Mesenchymal stem cell (in vitro differentiated cells and primary cell): ENCODE measurements at regions not wholly inside any gene's neighbourhood (a gene's known extent, or its start where the extent isn't known, plus 50 kb on each side); places are given as distances from the start of the nearest gene placed in this dataset.
"Not testable (repeated sequence)": the region's sequence is repeated elsewhere in the genome, so short reads cannot be mapped to it uniquely, and the experiment has no call there.

Source experiments
- DNase-seq: peaks from one replicate; pipeline ENCODE4 v3.0.0-alpha.2; 2013
- H2AFZ ChIP-seq: one replicate; pipeline ENCODE4 v1.6.1; 2013; ENCODE audit warnings: low read depth, mild to moderate bottlenecking, control low read depth, inconsistent platforms, low read length, moderate library complexity
- H2AK5ac ChIP-seq: 2 replicates; pipeline ENCODE4 v1.6.1; 2013; ENCODE audit warnings: low read length, moderate library complexity, mild to moderate bottlenecking, inconsistent platforms; ENCODE audit not compliant: severe bottlenecking
- H2BK120ac ChIP-seq: one replicate; pipeline ENCODE4 v1.6.1; 2013; ENCODE audit warnings: low read depth, mild to moderate bottlenecking, inconsistent platforms, low read length, moderate library complexity
- H2BK12ac ChIP-seq, 2 experiments: one replicate each; pipeline ENCODE4 v1.6.1; 2013; ENCODE audit warnings: inconsistent platforms in 2 of 2, low read length in 2 of 2, mild to moderate bottlenecking in 2 of 2, moderate library complexity in 2 of 2, control low read depth in 1 of 2
- H2BK15ac ChIP-seq: one replicate; pipeline ENCODE4 v1.6.1; 2013; ENCODE audit warnings: mild to moderate bottlenecking, low read depth, inconsistent platforms; ENCODE audit not compliant: poor library complexity, severe bottlenecking
- H2BK5ac ChIP-seq: 2 replicates; pipeline ENCODE4 v1.6.1; 2013; ENCODE audit warnings: low read depth, mild to moderate bottlenecking, low read length, control low read depth, inconsistent platforms; ENCODE audit not compliant: poor library complexity, severe bottlenecking
- H3K14ac ChIP-seq, 2 experiments: one replicate each; pipeline ENCODE4 v1.6.1; 2013; ENCODE audit warnings: inconsistent platforms in 2 of 2, low read length in 2 of 2, control low read depth in 1 of 2, mild to moderate bottlenecking in 1 of 2, moderate library complexity in 1 of 2
- H3K18ac ChIP-seq, 2 experiments: one replicate each; pipeline ENCODE4 v1.6.1; 2013; ENCODE audit warnings: inconsistent platforms in 2 of 2, low read length in 2 of 2, control low read depth in 1 of 2, low read depth in 1 of 2, mild to moderate bottlenecking in 1 of 2
- H3K23ac ChIP-seq, 2 experiments: one replicate each; pipeline ENCODE4 v1.6.1; 2013; ENCODE audit warnings: inconsistent platforms in 2 of 2, low read length in 2 of 2, mild to moderate bottlenecking in 2 of 2, moderate library complexity in 2 of 2, control low read depth in 1 of 2
- H3K27ac ChIP-seq: 2 replicates; pipeline ENCODE4 v1.5.1; 2013; ENCODE audit warnings: mild to moderate bottlenecking, moderate library complexity, low read length, control low read depth, inconsistent platforms; ENCODE audit not compliant: poor library complexity, severe bottlenecking
- H3K27me3 ChIP-seq, 2 experiments: 2 replicates each; pipeline versions ENCODE4 v1.6.1 to v1.7.0; 2013; ENCODE audit warnings: low read length in 2 of 2, mild to moderate bottlenecking in 2 of 2, moderate library complexity in 2 of 2, control low read depth in 1 of 2, inconsistent platforms in 1 of 2; ENCODE audit not compliant: control insufficient read depth in 1 of 2, insufficient read depth in 1 of 2
- H3K36me3 ChIP-seq, 2 experiments: 2 replicates each; pipeline versions ENCODE4 v1.6.1 to v1.7.0; 2013; ENCODE audit warnings: low read length in 2 of 2, control low read depth in 1 of 2, inconsistent platforms in 1 of 2, low read depth in 1 of 2, mild to moderate bottlenecking in 1 of 2; ENCODE audit not compliant: insufficient read depth in 2 of 2, control insufficient read depth in 1 of 2
- H3K4ac ChIP-seq, 2 experiments: one replicate each; pipeline ENCODE4 v1.6.1; 2013; ENCODE audit warnings: inconsistent platforms in 2 of 2, low read length in 2 of 2, mild to moderate bottlenecking in 2 of 2, moderate library complexity in 2 of 2, control low read depth in 1 of 2, low read depth in 1 of 2
- H3K4me1 ChIP-seq: 2 replicates; pipeline ENCODE4 v1.6.1; 2013; ENCODE audit warnings: low read depth, low read length, control low read depth; ENCODE audit not compliant: control insufficient read depth, insufficient read depth
- H3K4me2 ChIP-seq: 2 replicates; pipeline ENCODE4 v1.6.1; 2013; ENCODE audit warnings: low read length, mild to moderate bottlenecking, inconsistent platforms; ENCODE audit not compliant: poor library complexity, severe bottlenecking
- H3K4me3 ChIP-seq, 2 experiments: 2 replicates each; pipeline versions ENCODE4 v1.5.1 to v1.7.0; 2013; ENCODE audit warnings: low read length in 2 of 2, mild to moderate bottlenecking in 2 of 2, control low read depth in 1 of 2, low read depth in 1 of 2; ENCODE audit not compliant: insufficient read depth in 1 of 2
- H3K79me1 ChIP-seq: replicated peaks from 2 replicates; pipeline ENCODE4 v1.6.1; 2013; ENCODE audit warnings: mild to moderate bottlenecking, control low read depth, low read length, inconsistent platforms; ENCODE audit not compliant: poor library complexity, severe bottlenecking
- H3K9ac ChIP-seq: 2 replicates; pipeline ENCODE4 v1.7.0; 2013; ENCODE audit warnings: mild to moderate bottlenecking, low read length, moderate library complexity
- H3K9me3 ChIP-seq: 2 replicates; pipeline ENCODE4 v1.7.0; 2013; ENCODE audit warnings: mild to moderate bottlenecking, low read length; ENCODE audit not compliant: control insufficient read depth
- H4K8ac ChIP-seq: one replicate; pipeline ENCODE4 v1.6.1; 2013; ENCODE audit warnings: inconsistent platforms, mild to moderate bottlenecking, low read length, moderate library complexity
- H4K91ac ChIP-seq: one replicate; pipeline ENCODE4 v1.6.1; 2013; ENCODE audit warnings: mild to moderate bottlenecking, low read length, inconsistent platforms
- WGBS: methylation state at CpG from one replicate; pipeline ENCODE4 v1.1.7; 2013; ENCODE audit warnings: mixed read lengths; 5-methylcytosine and 5-hydroxymethylcytosine counted together

DNA sequence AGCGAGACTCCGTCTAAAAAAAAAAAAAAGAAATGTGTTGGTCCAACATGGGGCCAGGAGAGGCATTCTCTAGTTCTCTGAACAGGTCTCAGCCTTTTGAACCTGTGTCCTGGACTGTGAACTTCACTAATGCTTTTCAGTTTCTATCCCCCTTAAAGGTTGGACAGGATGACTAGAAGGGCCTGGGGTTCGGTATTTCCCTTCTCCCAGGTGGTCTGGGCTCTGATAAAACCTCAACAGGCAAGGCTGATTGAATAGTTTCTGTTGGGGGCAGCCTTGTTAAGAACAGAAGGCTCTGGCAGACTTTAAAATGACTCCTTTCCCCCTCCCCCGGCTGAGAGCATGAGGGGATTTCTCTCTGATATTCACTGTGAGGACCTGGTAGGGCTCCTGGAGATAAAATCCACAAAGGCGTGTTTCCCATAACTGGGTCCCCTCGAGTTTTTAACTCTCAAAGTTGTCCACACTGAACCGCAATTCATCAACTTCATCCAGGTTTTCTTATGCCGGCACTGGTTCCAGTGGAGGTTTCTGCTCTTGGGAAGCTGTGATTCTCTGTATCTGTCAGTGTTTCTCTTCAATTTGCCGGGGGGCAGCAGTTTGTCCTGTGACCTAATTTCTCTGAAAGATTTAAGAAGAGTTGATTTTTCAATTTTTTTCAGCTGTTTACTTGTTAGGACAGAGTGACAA is 91.3 kb downstream of the METRNL start:
- H3K18ac ChIP-seq = no peak overlapping the region
- no peak for DNase-seq
- no peak overlapping the region for H2BK12ac ChIP-seq
- no peak overlapping the region for H4K91ac ChIP-seq
- no peak overlapping the region for H2AFZ ChIP-seq
- H2BK5ac ChIP-seq = no peak overlapping the region
- H3K4me1 ChIP-seq = peaks cover 13% of the 10 kb centered on the region
- no peaks in the 10 kb centered on the region for H3K27me3 ChIP-seq
- 81% methylated on average over 9 of the region's 9 CpGs for WGBS
- H3K9ac ChIP-seq = peak overlapping the region; percentile 55
- H2AK5ac ChIP-seq = no peak overlapping the region
- H3K27ac ChIP-seq = no peak overlapping the region
- no peak overlapping the region for H2BK120ac ChIP-seq
- H4K8ac ChIP-seq = no peak overlapping the region
- H3K4ac ChIP-seq = no peak overlapping the region
- no peak overlapping the region for H2BK15ac ChIP-seq
- no peaks in the 10 kb centered on the region for H3K79me1 ChIP-seq
- H3K9me3 ChIP-seq = peaks cover under 1% of the 10 kb centered on the region
- no peak overlapping the region for H3K4me3 ChIP-seq
- no peak overlapping the region for H3K4me2 ChIP-seq
- H3K23ac ChIP-seq = no peak overlapping the region
- no peaks in the 10 kb centered on the region for H3K36me3 ChIP-seq
- H3K14ac ChIP-seq = no peak overlapping the region

DNA sequence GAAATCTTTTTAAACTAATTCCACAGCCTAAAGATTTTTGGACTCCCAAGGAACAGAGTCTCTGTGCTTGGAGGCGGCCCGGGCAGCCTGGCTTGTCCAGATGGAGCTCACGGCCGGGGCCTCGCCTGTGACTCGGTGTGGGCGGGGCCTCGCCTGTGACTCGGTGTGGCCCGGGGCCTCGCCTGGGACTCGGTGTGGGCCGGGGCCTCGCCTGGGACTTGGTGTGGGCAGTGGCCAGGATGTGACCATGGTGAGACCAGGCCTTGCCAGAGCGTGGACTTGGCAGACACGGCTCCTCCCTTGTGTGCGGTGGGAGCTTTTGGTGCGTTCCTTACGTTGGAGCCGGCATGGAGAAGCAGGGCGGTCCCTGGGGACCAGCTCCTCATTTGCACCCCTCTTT is 92.3 kb downstream of the METRNL start:
- no peak overlapping the region for H2BK120ac ChIP-seq
- WGBS = 84% methylated on average over 16 of the region's 21 CpGs

GRCh38 chr17:83172099-83172498 is 92.7 kb downstream of the METRNL start:
- H3K36me3 ChIP-seq, H2BK12ac ChIP-seq, H3K9ac ChIP-seq, H2BK15ac ChIP-seq, H2BK5ac ChIP-seq, H4K8ac ChIP-seq, H2AFZ ChIP-seq, H4K91ac ChIP-seq, H2BK120ac ChIP-seq, H3K27ac ChIP-seq, DNase-seq, H3K79me1 ChIP-seq, H3K4me2 ChIP-seq, H2AK5ac ChIP-seq, H3K4me3 ChIP-seq, H3K18ac ChIP-seq, H3K4ac ChIP-seq, H3K23ac ChIP-seq, H3K9me3 ChIP-seq, H3K27me3 ChIP-seq: not testable (repeated sequence)
- H3K14ac ChIP-seq = peak overlapping the region in 1 of 2 experiments; percentile 12
- 93% methylated on average over 9 of the region's 9 CpGs for WGBS
- H3K4me1 ChIP-seq = peaks cover 13% of the 10 kb centered on the region

More for the DNA sequence above, 92.3 kb downstream of the METRNL start:
- DNase-seq = no peak
- Histone ChIP-seq H2BK15ac (no peak overlapping the region), H3K4ac (no peak overlapping the region), H3K27ac (no peak overlapping the region), H4K91ac (no peak overlapping the region), H3K36me3 (no peaks in the 10 kb centered on the region), H3K27me3 (no peaks in the 10 kb centered on the region), H3K4me1 (peaks cover 13% of the 10 kb centered on the region), H2BK5ac (no peak overlapping the region), H3K9ac (peak overlapping the region; percentile 55), H3K4me3 (no peak overlapping the region), H2AFZ (no peak overlapping the region), H3K79me1 (no peaks in the 10 kb centered on the region), H4K8ac (no peak overlapping the region), H3K14ac (no peak overlapping the region), H2BK12ac (no peak overlapping the region), H3K18ac (no peak overlapping the region), H2AK5ac (no peak overlapping the region), H3K9me3 (no peaks in the 10 kb centered on the region), H3K23ac (no peak overlapping the region), H3K4me2 (no peak overlapping the region)

- H3K18ac ChIP-seq, H2BK15ac ChIP-seq, H3K4ac ChIP-seq, H3K4me3 ChIP-seq, DNase-seq, H2BK12ac ChIP-seq, H4K91ac ChIP-seq, H3K9ac ChIP-seq, H2AFZ ChIP-seq, H2AK5ac ChIP-seq, H3K27me3 ChIP-seq, H2BK5ac ChIP-seq, H3K4me2 ChIP-seq, H3K36me3 ChIP-seq, H3K9me3 ChIP-seq, H3K79me1 ChIP-seq, H2BK120ac ChIP-seq, H3K23ac ChIP-seq, H4K8ac ChIP-seq, H3K27ac ChIP-seq, H3K14ac ChIP-seq: not testable (repeated sequence)
- 100% methylated on average over 7 of the region's 20 CpGs for WGBS
- peaks cover 13% of the 10 kb centered on the region for H3K4me1 ChIP-seq
These were observed 93.2 kb downstream of the METRNL start for GRCh38 chr17:83172646-83173045.
